Smooth muscle cell (in vitro differentiated cells): ENCODE measurements at regions not wholly inside any gene's neighbourhood (a gene's known extent, or its start where the extent isn't known, plus 50 kb on each side); places are given as distances from the start of the nearest gene placed in this dataset.

Source experiments
- DNase-seq: peaks from one replicate; lab custom pipeline; 2025; ENCODE audit not compliant: unreplicated experiment; lab: John Stamatoyannopoulos, UW
- H2AFZ ChIP-seq: fragments of 200-600 bp; sonication (generic); 2 replicates; pipeline ENCODE4 v1.6.0; 2016; ENCODE audit warnings: antibody characterized with exemption, low read depth, mild to moderate bottlenecking
- H3F3A ChIP-seq: fragments of 200-600 bp; sonication (generic); 2 replicates; pipeline ENCODE4 v1.6.0; 2017; ENCODE audit warnings: antibody characterized with exemption, low read depth
- H3K27ac ChIP-seq: fragments of 200-600 bp; sonication (generic); 2 replicates; pipeline ENCODE4 v1.5.1; 2016; ENCODE audit warnings: low read depth, mild to moderate bottlenecking
- H3K27me3 ChIP-seq: fragments of 200-600 bp; sonication (generic); 2 replicates; pipeline ENCODE4 v1.6.1; 2016; ENCODE audit warnings: low read depth, mild to moderate bottlenecking
- H3K36me3 ChIP-seq: fragments of 200-600 bp; sonication (generic); 2 replicates; pipeline ENCODE4 v1.5.1; 2016; ENCODE audit warnings: low read depth
- H3K4me1 ChIP-seq: fragments of 200-600 bp; sonication (generic); 2 replicates; pipeline ENCODE4 v1.5.1; 2016; ENCODE audit warnings: low read depth
- H3K4me2 ChIP-seq: fragments of 200-600 bp; sonication (generic); 2 replicates; pipeline ENCODE4 v1.6.0; 2016; ENCODE audit warnings: mild to moderate bottlenecking
- H3K4me3 ChIP-seq: fragments of 200-600 bp; sonication (generic); 2 replicates; pipeline ENCODE4 v1.5.1; 2016; ENCODE audit warnings: mild to moderate bottlenecking
- H3K79me2 ChIP-seq: fragments of 200-600 bp; sonication (generic); 2 replicates; pipeline ENCODE4 v1.6.0; 2016; ENCODE audit warnings: low read depth, mild to moderate bottlenecking
- H3K9ac ChIP-seq: fragments of 200-600 bp; sonication (generic); 2 replicates; pipeline ENCODE4 v1.6.0; 2016; ENCODE audit warnings: low read depth
- H3K9me3 ChIP-seq: fragments of 200-600 bp; sonication (generic); replicated peaks from 2 replicates; pipeline ENCODE4 v1.5.1; 2016; ENCODE audit warnings: low read depth
- H4K20me1 ChIP-seq: fragments of 200-600 bp; sonication (generic); 2 replicates; pipeline ENCODE4 v1.6.0; 2016; ENCODE audit warnings: low read depth
- CTCF ChIP-seq: fragments of 200-600 bp; sonication (generic); IDR thresholded peaks from 2 replicates; pipeline ENCODE4 v1.5.1; 2017; ENCODE audit warnings: borderline replicate concordance, mild to moderate bottlenecking, antibody characterized with exemption; ENCODE audit not compliant: insufficient read depth, poor library complexity, severe bottlenecking
- whole genome bisulfite sequencing: methylation state at CpG from one replicate; pipeline ENCODE4 v1.1.7; 2016; ENCODE audit warnings: low lambda C conversion rate; 5-methylcytosine and 5-hydroxymethylcytosine counted together

GRCh38 chr5:4453655-4454054 lies 686.5 kb upstream of the ADAMTS16 start:
- H3K9ac ChIP-seq = no peak overlapping the region
- DNase-seq = no peak
- no peaks in the 10 kb centered on the region for H3F3A ChIP-seq
- H3K4me2 ChIP-seq = no peak overlapping the region
- H2AFZ ChIP-seq = no peak overlapping the region
- H3K4me3 ChIP-seq = no peak overlapping the region
- no peaks in the 10 kb centered on the region for H3K27me3 ChIP-seq
- no peaks in the 10 kb centered on the region for H3K4me1 ChIP-seq
- no peaks in the 10 kb centered on the region for H3K36me3 ChIP-seq
- H3K9me3 ChIP-seq = no peaks in the 10 kb centered on the region
- H3K27ac ChIP-seq = no peak overlapping the region
- TF ChIP-seq CTCF = no peak
- 57% methylated on average over 4 of the region's 4 CpGs for WGBS
- no peaks in the 10 kb centered on the region for H3K79me2 ChIP-seq
- no peaks in the 10 kb centered on the region for H4K20me1 ChIP-seq

- WGBS = 66% methylated on average over 3 of the region's 3 CpGs
- TF ChIP-seq CTCF = no peak
- H4K20me1 ChIP-seq = no peaks in the 10 kb centered on the region
- no peaks in the 10 kb centered on the region for H3K4me1 ChIP-seq
- no peaks in the 10 kb centered on the region for H3K9me3 ChIP-seq
- H2AFZ ChIP-seq = no peak overlapping the region
- no peaks in the 10 kb centered on the region for H3K27me3 ChIP-seq
- no peak overlapping the region for H3K4me2 ChIP-seq
- no peaks in the 10 kb centered on the region for H3F3A ChIP-seq
- no peaks in the 10 kb centered on the region for H3K79me2 ChIP-seq
- no peak overlapping the region for H3K9ac ChIP-seq
- DNase-seq = no peak
- no peak overlapping the region for H3K4me3 ChIP-seq
- H3K36me3 ChIP-seq = no peaks in the 10 kb centered on the region
- no peak overlapping the region for H3K27ac ChIP-seq
Observed at GRCh38 chr5:4479426-4479825, 660.7 kb upstream of the ADAMTS16 start.

GRCh38 chr5:4480528-4481349 lies 659.4 kb upstream of the ADAMTS16 start:
- H3K27ac ChIP-seq = no peak overlapping the region
- TF ChIP-seq CTCF = no peak
- no peak overlapping the region for H3K9ac ChIP-seq
- no peaks in the 10 kb centered on the region for H3K9me3 ChIP-seq
- no peaks in the 10 kb centered on the region for H3K36me3 ChIP-seq
- DNase-seq = no peak
- H3K4me3 ChIP-seq = no peak overlapping the region
- H4K20me1 ChIP-seq = no peaks in the 10 kb centered on the region
- no peaks in the 10 kb centered on the region for H3K4me1 ChIP-seq
- no peak overlapping the region for H3K4me2 ChIP-seq
- 89% methylated on average over 18 of the region's 18 CpGs for WGBS
- no peak overlapping the region for H2AFZ ChIP-seq
- H3F3A ChIP-seq = no peaks in the 10 kb centered on the region
- H3K79me2 ChIP-seq = no peaks in the 10 kb centered on the region
- H3K27me3 ChIP-seq = no peaks in the 10 kb centered on the region

- Histone ChIP-seq H2AFZ (no peak overlapping the region), H3K27me3 (no peaks in the 10 kb centered on the region), H3K4me3 (no peak overlapping the region), H3K4me2 (no peak overlapping the region), H4K20me1 (no peaks in the 10 kb centered on the region), H3K9me3 (no peaks in the 10 kb centered on the region), H3K79me2 (no peaks in the 10 kb centered on the region), H3K27ac (no peak overlapping the region), H3F3A (no peaks in the 10 kb centered on the region), H3K4me1 (no peaks in the 10 kb centered on the region), H3K9ac (no peak overlapping the region), H3K36me3 (no peaks in the 10 kb centered on the region)
- TF ChIP-seq CTCF = no peak
- DNase-seq = no peak
- 75% methylated on average over 2 of the region's 2 CpGs for WGBS
Observed at GRCh38 chr5:4487581-4487980, 652.5 kb upstream of the ADAMTS16 start.
